Peyer's patch (tissue), 4 donors: ENCODE measurements at regions not wholly inside any gene's neighbourhood (a gene's known extent, or its start where the extent isn't known, plus 50 kb on each side); places are given as distances from the start of the nearest gene placed in this dataset.

ENCODE experiments used
- CTCF ChIP-seq, 6 experiments: fragments of 450-650 bp in 4 of 6; fragments of 200-600 bp in 2 of 6; sonication (generic) in 1 of 6; IDR thresholded peaks; one replicate each; pipeline ENCODE4 v1.5.1; 2017 to 2019; ENCODE audit warnings: antibody characterized with exemption in 6 of 6, mild to moderate bottlenecking in 3 of 6, moderate library complexity in 1 of 6
- POLR2A ChIP-seq, 2 donors: fragments of 450-650 bp; IDR thresholded peaks; one replicate each; pipeline ENCODE4 v1.5.1; 2017; ENCODE audit warnings: antibody characterized with exemption in 2 of 2, mild to moderate bottlenecking in 2 of 2, moderate library complexity in 2 of 2

GRCh38 chr3:64932016-64932518 is 244.3 kb upstream of the ADAMTS9 start:
- TF ChIP-seq CTCF (IDR thresholded peaks at IDR 0.05) (no peak), POLR2A (IDR thresholded peaks at IDR 0.05) (no peak)
